Cerebellar cortex (tissue), 1 donor: ENCODE measurements at regions not wholly inside any gene's neighbourhood (a gene's known extent, or its start where the extent isn't known, plus 50 kb on each side); places are given as distances from the start of the nearest gene placed in this dataset.

Experiments used
- DNase-seq: peaks from one replicate; pipeline ENCODE4 v3.0.0-alpha.2; 2015; ENCODE audit warnings: low spot score

DNA sequence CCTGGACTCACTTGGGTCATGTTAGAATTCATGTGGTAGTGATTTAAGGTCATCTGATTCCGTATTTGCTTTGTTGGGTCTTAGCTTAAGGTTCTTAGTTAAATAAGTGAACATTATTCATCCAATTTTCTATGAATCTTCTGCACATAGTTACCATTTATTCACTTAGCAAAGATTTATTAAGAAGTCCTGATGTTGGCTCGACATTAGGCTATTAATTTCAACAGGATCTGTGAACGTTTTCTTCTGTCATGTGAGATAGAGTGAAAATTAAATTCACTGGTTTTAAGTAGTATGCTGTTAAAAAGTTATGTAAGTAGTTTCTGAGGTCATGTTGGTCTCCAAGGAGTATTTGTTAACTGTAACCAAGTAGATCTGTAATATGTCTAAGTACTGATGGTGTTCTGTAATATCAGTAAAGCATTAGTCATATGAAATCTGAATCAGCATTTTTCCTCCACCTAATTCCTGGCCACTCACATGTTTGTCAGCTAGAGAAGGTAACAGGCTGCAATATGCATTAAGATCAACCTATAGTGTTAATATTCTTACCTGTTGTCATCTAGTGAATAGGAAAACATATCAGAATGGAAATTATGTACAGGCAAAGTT, 155.6 kb downstream of the PCDH7 start:
- DNase-seq: no peak

DNA sequence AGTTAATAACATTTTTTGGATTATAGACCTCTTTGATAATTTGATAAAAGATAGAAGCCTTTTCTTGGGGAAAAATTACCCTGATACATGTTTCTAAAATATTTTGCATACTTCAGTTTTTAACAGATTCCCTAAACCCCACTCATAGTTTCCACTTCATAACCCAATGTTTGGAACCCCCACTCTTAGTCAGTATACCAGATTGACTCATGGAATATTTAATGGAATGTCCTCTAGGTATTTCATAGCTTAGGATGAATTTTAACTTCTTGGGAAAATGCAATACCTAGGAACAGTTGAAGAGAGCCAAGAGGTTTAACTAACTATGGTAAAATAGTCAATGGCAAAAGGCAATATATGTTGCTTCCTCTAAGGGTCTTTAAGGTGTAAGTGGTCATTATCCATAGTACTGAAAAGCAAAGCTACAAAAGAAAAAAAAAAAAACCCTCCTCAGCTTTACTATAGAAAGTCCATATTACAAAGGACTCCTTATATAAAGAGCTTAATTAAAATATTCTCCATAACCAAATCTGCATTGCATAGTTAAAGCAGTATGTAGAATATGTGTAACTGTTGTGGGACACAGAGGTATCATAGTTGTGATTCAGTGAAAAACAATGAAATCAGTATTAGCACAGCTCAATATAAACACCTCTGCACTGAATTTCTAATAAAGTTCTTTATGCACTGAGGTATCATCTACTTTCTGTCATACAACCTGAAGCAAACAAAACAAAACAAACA, 159.9 kb downstream of the PCDH7 start:
- no peak for DNase-seq

DNA sequence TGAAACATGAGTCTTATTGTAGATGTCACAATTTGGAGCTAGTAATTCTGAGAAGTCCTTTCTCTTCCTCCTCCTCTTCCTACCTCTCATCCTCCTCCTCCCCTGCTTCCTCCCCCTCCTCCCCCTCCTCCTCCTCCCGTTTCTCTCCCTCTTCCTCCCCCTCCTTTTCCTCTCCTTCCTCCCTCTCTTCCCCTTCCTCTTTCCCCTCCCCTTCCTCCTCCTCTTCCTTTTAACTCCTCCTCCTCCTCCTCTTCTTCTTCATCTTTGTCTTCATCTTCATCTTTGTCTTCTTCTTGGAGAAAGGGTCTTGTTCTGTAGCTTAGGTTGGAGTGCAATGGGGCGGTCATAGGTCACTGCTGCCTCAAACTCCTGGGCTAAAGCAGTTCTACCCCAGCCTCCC, 161.8 kb downstream of the PCDH7 start:
- no peak for DNase-seq

DNA sequence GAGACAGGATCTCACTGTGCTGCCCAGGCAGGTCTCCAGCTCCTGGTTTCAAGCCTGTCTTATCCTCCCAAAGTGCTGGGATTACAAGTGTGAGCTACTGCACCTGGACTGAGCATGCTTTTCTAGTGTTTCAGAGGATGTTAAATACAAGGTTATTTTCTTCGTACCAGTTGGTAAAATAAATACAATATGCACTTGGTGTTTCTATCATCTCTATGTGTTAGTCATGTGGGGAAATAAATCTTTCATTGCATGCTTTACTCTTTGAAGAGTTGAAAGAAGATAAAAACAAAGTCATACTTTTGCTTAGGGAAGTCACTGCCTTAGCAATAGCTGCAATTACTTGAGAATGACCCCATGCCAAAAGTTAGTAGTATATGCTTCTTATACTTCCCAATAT, 162.3 kb downstream of the PCDH7 start:
- DNase-seq: no peak

DNA sequence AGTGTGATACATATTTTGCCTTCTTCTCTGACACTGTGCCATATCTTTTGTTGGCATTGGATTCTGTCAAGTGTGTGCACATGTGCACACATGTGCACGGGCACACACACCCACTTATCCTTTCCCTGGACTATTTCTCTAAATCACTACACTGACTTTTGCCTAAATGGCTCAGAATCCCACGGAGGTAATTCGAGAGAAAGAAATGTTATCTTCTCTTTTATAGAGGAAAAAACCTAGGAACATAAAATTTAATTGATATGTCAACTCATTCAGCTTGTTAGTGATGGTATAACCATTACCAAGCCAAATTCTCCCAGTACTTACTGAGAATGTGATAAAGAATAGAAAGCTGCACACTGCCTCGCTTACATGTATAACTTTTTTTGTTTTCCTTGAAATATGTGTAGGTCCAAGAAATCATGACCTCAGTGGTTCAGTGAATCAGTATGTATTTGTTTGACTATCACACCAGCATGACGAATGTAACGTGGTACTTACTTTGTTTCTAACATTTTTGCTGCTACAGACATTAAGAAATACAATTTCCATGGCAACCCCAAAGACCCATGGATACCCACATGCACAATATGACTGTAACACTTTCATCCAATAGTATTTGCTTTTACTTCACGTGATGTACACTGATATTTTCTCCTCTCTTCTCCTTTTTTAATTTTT, 163.0 kb downstream of the PCDH7 start:
- no peak for DNase-seq

DNA sequence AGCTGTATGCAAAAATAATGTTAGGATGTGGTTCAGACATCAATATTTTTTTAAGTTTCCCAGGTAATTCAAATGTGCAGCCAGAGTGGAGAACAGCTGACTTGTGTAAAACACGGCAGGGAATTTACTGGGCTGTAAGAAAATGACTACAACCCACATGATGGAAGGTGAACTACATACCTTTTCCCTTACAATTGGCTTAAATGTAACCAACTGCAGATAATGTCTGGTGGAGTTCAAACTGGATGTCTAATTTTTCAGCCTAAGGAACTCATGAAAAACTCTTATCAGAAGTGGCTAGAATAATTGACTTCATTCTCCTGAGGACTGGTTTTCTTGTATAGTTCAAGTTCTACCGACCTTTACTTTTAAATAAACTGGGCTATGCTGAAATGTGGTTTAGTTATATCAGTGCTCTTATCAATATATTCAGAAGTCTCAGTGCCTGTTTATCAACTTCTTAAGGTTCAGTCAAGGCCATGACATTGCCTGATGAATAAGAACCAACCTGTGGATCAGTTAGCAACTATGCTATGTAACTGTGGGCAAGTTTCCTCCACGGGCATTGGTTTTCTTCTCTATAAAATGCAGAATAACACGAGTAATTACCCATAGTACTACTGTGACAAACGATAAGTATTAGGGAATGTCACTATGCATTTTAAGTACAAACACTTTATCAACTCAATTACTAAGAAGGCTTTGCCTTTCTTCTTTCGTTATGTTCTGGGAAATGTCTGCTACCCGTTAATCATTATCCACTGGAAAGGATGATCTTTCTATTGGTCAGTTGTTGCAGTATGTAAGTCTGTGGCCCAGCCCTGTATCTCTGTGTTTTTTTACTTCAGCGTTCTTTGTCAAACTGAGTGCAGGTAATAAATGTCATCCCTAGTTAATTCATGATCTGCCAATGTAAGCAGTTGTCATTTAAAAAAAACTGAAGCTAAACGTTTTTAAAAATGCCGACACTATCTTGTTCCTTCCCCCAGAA, 181.6 kb downstream of the PCDH7 start:
- no peak for DNase-seq

DNA sequence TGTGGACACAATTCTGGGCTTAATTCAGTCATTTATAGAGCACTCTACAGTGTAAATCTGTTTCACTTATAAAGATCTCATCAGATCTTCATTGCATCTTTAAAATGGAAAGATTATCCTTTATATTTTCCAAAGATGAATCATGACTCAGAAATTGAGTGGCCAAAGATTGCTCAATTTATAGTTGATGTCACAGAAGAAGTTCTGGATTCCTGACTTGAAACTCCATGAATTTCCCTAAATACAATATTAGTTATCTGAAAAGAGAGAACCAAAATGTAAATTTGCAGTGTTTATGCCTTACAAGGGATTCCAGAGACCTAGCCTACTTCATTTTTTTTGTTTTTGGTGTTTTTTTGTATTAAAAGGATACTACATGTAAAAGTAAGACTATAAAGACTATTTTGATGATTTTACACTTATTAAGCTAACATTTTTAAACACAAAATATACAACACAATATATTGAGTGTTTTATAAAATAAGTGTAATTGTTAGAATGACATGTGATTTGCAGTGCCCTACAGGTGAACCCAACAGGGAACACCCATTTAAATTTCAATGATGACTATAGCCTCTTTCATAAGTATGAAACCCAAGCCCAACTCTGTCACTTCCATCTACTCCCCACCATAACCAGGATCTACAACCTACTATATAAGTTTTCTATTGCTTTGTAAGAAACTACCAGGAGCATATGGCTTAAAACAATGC, 183.5 kb downstream of the PCDH7 start:
- no peak for DNase-seq

DNA sequence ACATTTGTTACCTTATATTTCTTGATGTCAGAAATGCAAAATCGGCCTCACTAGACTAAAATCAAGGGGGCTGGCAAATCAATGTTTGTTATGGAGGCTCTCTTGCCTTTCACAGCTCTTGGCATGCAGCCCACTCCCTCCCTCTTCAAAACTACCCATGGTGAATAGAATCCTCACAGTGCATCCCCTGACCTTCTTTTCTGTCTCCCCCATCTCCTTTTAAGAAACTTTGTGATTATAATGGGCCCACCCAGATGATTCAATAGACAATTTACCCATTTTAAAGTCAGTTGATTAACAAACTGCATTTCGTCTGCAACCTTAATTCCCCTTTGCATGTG, 184.0 kb downstream of the PCDH7 start:
- no peak for DNase-seq

DNA sequence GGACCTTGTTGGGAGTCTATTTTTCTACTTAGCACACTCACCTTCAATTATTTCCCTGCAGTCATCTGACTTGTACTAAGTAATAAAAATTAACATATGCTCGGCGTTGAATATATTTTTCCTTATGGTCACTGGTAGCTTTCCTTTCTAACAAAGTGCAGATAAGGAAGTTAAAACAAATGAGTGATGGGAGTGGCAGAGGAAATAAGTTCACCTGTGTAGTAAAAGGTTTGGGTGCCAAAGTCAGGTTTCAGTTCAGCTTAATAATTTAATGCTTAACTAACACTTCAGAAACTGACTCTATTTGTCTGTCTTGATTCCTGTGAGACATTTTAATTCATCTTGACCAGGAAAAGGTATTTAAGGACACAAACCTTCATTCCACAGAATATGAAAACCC, 184.4 kb downstream of the PCDH7 start:
- no peak for DNase-seq

DNA sequence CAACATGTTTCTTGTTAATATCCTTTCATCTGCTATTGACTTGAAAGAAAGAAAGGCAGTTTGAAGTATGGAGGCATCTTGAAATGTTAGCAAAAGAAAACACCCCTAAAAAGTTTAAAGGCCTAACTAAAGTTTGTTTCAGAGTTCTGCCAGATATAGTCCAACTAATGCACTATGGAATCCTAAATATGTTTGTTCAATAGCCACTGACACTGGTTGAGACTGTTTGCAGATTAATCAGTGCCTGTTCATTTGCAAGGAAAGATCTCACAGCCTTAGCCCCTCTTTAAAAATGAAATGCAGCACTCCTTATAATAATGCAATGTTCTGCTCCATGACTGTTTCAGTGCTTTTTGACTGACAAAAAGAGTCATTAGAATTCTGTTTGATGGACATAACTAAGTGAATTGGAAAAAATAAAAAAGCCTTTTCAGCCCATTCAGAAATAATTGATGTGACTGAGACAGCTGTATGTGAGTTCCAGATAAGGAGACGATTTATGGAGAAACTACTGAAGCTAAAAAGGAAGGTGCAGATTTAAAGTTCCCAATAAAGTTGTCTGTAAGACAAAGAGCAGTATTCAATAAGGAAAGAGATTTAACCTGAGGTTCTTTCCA, 192.0 kb downstream of the PCDH7 start:
- DNase-seq: no peak

DNA sequence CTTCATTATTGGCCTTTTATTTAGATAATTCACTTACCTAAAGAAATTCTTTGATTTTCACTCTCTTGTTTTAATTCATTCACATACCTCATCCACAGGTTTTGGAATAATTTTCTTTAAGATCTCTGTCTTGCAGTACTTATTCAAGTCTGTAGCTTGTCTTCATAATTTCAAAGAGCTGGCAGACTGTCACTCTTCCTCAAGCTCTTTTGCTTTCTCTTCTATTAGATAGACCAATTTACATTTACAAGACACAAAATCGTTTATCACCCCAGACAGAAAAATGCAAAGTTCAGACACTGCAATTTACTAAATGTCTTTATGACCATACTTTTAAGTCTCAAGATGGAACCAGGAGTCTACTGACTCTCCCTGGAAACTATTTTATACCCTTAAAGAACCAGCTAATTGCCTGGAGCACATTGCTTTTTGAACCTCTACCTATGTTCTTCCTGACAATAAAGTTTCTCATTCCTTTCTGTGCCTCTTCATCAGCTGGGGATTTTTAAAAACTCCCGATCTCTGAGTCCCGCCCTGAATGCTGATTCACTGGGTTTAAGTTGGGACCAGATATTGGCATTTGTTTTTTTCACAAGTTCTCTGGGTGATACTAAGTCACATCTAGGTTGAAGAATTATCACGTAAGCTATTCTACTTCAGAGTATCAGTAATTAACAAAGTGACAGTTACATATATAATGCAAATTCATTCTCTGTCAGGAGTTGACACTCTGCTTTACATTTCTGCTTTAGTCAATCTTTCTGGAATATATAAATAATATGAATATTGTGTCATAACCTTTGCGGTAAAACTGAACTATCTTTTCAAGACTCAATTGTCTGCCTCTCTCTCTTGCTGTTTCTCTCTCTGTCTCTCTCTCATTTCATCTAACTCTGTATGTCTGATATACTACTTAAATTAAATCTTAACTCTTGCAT, 196.4 kb downstream of the PCDH7 start:
- no peak for DNase-seq

DNA sequence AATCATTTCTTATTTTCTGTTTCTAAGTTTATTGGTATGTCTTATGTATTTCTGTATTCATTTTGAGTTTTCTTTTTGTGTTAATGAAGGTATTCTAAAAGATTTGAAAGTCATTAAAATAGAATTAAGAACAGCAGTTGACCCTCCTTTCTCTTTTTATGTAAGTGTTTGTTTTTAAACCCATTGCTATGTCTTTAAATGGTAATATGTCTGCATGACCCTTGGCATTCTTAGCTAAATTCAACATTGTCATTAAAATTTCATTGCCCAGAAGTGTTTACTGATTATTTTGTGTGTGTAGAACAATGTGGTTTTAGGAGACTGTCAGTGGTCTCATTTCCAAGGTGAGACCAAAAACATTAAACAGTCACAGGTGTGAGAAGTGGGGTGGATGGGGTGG, 197.8 kb downstream of the PCDH7 start:
- DNase-seq: no peak

DNA sequence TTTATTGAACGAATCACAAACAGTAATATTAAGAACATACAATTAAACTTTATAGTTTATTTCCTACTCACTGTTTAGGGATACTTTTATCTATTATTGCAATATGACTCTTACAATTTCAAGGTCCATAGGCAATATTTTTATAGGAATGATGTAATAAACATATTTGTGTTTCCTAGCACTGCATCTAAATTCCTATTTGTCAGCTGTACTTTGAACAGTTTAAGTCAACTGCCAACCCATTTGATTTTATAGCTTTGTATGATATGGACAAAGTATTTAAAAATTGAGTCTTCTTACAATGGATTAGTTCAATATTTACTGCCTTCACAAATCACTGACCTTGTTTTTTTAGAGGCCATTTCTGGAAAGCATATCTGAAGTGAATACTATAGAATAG, 199.3 kb downstream of the PCDH7 start:
- DNase-seq: no peak

DNA sequence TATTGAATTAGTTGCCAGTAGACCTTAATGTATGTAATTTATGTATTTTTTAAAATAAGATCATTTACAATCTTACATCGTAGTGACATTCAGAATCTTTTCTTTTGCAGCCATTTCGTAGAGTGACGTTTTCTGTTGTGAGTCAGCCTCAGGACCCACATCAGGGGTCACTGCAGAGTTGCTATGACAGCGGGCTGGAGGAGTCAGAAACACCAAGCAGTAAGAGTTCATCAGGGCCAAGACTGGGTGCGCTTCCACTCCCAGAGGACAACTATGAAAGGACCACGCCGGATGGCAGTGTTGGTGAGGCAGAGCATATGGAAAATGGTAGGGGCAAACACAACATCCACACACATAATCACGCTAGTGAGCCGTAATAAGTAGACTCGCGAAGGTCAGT, 199.9 kb downstream of the PCDH7 start:
- DNase-seq: no peak

DNA sequence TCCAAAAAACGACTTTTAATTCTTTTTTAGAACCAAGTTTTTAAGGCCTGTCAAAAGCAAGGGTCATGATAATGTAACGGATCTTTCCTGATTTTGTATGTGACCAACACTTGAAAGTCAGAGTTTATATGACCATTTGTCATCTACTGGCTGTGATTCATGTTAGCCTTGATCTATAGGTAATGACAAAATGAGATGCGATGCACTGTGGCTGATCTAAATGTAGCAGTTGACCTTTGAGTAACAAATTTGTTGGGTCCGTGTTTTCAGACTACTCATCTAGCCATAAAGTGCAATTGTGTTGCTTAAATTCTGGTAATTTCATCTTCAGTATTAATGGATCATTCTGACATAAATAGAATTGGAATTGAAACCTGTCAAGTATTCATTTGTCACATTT, 202.5 kb downstream of the PCDH7 start:
- no peak for DNase-seq

DNA sequence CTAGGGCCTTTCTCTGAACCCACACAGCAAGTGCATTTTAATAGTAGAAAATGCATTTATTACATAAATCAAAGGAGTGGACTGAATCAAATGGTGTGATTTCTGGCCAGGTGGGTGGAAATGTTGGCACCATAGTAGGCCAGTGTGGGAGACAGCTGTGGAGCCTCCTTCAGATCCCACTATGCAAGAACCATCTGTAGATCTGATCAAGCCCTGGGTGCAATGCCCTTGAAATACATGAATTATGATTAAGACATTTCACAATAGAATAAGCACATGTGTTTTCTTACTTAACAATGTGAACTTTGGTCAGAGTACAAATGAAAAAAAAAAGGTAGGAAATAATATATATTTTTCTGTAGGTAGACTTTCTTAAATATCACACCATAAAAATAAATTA, 204.3 kb downstream of the PCDH7 start:
- DNase-seq: no peak

DNA sequence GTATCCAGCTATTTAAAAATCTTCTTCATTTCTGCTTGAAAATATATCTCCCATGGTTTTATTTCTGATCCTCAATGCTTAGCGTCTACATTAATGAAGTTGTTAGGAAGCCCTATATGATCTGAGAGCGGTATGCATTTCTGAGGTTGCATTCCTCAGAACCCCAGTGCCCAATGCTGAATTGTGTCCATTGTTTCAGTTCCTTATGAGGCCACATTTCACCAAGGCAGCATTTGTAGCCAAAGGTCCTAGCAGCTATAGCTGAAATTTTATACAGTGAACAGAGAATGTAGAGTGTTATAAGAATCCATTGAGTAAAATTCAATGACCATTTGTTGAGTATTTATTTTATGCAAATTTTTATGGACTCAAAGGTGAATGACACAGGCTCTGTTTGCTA, 209.5 kb downstream of the PCDH7 start:
- DNase-seq: no peak

DNA sequence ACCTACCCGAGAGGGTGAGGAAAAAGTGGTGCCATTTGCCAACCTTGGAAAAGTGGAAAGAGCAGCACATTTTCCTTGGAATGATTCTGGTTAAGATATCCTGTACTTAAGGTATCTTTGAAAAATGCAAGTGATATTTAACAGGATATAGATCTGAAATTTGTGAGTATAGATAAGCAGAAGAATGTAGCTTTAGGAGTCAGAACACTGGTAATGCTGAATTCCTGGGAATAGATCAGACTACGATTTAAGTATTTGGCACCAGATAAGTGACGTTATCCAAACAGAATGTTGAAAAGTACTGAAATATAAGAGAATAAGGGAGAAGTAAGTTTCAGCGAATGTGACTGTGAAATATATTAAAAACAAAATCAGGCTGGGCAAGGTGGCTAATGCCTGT, 210.1 kb downstream of the PCDH7 start:
- DNase-seq: no peak

DNA sequence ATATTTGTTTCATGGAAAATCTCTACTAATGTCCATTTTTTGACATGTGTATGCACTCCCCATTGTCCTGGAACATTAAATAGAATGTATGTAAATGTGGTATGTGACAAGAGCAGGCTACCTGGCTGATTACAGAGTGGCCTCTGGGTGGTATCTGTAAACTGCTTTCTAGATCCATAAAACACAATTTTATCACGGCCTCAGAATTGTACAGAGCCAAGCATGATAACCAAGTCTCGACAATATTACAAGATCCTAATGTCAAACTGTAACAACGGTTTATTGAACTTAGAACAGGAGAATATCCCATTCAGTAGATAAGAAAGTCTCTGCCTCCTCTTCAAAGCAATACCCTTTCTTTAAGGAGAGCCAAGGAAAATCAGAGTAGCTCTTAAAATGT, 212.4 kb downstream of the PCDH7 start:
- DNase-seq: no peak

DNA sequence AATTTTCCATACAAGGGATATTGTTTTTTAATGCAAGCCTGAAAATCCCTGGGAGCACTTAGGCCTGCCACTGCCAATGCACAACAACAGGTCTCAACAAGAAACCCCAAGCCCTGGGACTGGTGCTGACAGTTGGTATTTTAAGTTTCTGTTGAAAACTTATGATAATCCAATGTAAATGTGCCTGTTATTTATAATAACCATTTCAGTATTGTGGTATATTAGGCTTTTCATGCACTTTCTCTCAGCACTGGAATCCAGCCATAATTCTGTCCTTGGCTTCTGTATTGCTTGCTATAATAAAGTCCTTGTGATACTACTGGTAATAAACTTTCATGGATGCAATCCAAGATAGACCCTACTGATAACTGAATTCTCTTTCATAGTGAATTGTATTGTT, 218.9 kb downstream of the PCDH7 start:
- DNase-seq: no peak
